ENCODE measurements at regions not wholly inside any gene's neighbourhood (a gene's known extent, or its start where the extent isn't known, plus 50 kb on each side); places are given as distances from the start of the nearest gene placed in this dataset.

DNA sequence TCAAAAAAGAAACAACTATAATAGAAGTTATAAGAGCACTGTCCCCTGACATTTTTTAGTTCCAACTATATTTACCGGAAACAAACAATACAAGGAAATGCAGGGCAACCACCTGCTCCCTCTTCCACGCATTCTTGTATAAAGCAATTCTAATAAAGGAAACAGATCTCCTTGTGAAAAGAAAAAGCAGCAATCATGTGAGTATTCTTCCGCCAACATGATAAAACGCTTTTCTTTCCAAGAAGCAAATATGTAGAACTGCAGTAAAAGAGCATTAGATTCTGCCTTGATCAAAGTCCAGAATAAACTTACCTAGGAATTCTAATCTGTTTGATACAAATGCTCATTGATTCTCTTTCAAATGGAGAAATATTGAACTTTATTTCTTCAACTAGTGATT is 230.3 kb downstream of the CNTN3 start:
- H3K14ac ChIP-seq (ENCODE audit: insufficient read depth, low read length) = no peak overlapping the region
- no peaks in the 10 kb centered on the region for H4K20me1 ChIP-seq (ENCODE audit: control insufficient read depth, insufficient read depth, insufficient read length)
- no peaks in the 10 kb centered on the region for H3K79me1 ChIP-seq (ENCODE audit: insufficient read depth, low read depth, low read length, poor library complexity, severe bottlenecking)
- no peaks in the 10 kb centered on the region for H3K4me1 Mint-ChIP-seq
- H2BK5ac ChIP-seq (ENCODE audit: insufficient read length, low read length) = no peak overlapping the region
- no peaks in the 10 kb centered on the region for H3K36me3 Mint-ChIP-seq (ENCODE audit: insufficient read depth in 1 of 3, low read depth in 3 of 3)
- H3K79me2 ChIP-seq (ENCODE audit: insufficient read depth, low read length) = no peaks in the 10 kb centered on the region
- H2AK5ac ChIP-seq (ENCODE audit: insufficient read length, low read length) = no peak overlapping the region
- WGBS (ENCODE audit: extremely low coverage, insufficient read length, low lambda C conversion rate) = no CpG with 5 or more reads among the region's 4 CpGs
- H3K27ac ChIP-seq (ENCODE audit: insufficient read length, low read depth, low read length) = no peak overlapping the region
- no peak overlapping the region for H2BK20ac ChIP-seq (ENCODE audit: low read depth, low read length, poor library complexity, severe bottlenecking)
- H3K4me1 ChIP-seq (ENCODE audit: insufficient read depth, low read length) = no peaks in the 10 kb centered on the region
- no peaks in the 10 kb centered on the region for H3K9me3 ChIP-seq (ENCODE audit: control insufficient read depth, low read depth, low read length)
- no peak overlapping the region for H2AFZ ChIP-seq (ENCODE audit: low read length)
- H3K9me3 Mint-ChIP-seq = no peaks in the 10 kb centered on the region
- no peak overlapping the region for H3K4me2 ChIP-seq (ENCODE audit: insufficient read depth, insufficient read length, low read length)
- H3K23ac ChIP-seq (ENCODE audit: insufficient read length, low read depth, low read length) = no peak overlapping the region
- H3K56ac ChIP-seq (ENCODE audit: insufficient read length, low read depth, low read length) = no peak overlapping the region
- no peak overlapping the region for H2BK15ac ChIP-seq (ENCODE audit: low read depth, low read length)
- DNase-seq = no peak
- H3K9ac ChIP-seq (ENCODE audit: extremely low read depth, insufficient read length, low read length) = no peak overlapping the region
- H4K8ac ChIP-seq (replicated peaks; ENCODE audit: insufficient read length, low read depth, low read length) = no peak overlapping the region
- H3K4me3 Mint-ChIP-seq = no peak overlapping the region
- H3T11ph ChIP-seq (ENCODE audit: low read length) = no peak overlapping the region
- TF ChIP-seq, protein P1, sequence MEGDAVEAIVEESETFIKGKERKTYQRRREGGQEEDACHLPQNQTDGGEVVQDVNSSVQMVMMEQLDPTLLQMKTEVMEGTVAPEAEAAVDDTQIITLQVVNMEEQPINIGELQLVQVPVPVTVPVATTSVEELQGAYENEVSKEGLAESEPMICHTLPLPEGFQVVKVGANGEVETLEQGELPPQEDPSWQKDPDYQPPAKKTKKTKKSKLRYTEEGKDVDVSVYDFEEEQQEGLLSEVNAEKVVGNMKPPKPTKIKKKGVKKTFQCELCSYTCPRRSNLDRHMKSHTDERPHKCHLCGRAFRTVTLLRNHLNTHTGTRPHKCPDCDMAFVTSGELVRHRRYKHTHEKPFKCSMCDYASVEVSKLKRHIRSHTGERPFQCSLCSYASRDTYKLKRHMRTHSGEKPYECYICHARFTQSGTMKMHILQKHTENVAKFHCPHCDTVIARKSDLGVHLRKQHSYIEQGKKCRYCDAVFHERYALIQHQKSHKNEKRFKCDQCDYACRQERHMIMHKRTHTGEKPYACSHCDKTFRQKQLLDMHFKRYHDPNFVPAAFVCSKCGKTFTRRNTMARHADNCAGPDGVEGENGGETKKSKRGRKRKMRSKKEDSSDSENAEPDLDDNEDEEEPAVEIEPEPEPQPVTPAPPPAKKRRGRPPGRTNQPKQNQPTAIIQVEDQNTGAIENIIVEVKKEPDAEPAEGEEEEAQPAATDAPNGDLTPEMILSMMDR (conservative IDR thresholded peaks at IDR 0.05) = no peak
- H3K27me3 ChIP-seq (ENCODE audit: insufficient read depth, low read length) = no peaks in the 10 kb centered on the region
- no peak overlapping the region for H3K27ac Mint-ChIP-seq
- no peak overlapping the region for H4K5ac ChIP-seq (ENCODE audit: insufficient read length, low read depth, low read length)
- no peaks in the 10 kb centered on the region for H3K23me2 ChIP-seq (ENCODE audit: insufficient read length, low read depth, low read length, poor library complexity, severe bottlenecking)
- H2BK12ac ChIP-seq (ENCODE audit: insufficient read length, low read depth, low read length) = no peak overlapping the region
- no peaks in the 10 kb centered on the region; the same call in 1 of the 2 replicates for H3K27me3 Mint-ChIP-seq (ENCODE audit: low read depth)
- H3K18ac ChIP-seq (ENCODE audit: insufficient read length, low read depth, low read length) = no peak overlapping the region
- H3K4ac ChIP-seq (ENCODE audit: low read depth, low read length) = no peak overlapping the region
- no peak overlapping the region for H2BK120ac ChIP-seq (ENCODE audit: low read depth, low read length, poor library complexity, severe bottlenecking)
- no peak overlapping the region for H4K91ac ChIP-seq (ENCODE audit: insufficient read length, low read depth, low read length)

Measured in H9 (cell line).